22Rv1 (cell line): ENCODE measurements at regions not wholly inside any gene's neighbourhood (a gene's known extent, or its start where the extent isn't known, plus 50 kb on each side); places are given as distances from the start of the nearest gene placed in this dataset.

ENCODE experiments used
- ZFX ChIP-seq: fragments of 450-650 bp; IDR thresholded peaks from 2 replicates; pipeline ENCODE4 v1.6.1; 2017; ENCODE audit warnings: antibody characterized with exemption, borderline replicate concordance
- TF ChIP-seq, protein P1 (sequence below): fragments of 450-650 bp; IDR thresholded peaks from 2 replicates; pipeline ENCODE4 v1.5.1; 2017; ENCODE audit warnings: mild to moderate bottlenecking

DNA sequence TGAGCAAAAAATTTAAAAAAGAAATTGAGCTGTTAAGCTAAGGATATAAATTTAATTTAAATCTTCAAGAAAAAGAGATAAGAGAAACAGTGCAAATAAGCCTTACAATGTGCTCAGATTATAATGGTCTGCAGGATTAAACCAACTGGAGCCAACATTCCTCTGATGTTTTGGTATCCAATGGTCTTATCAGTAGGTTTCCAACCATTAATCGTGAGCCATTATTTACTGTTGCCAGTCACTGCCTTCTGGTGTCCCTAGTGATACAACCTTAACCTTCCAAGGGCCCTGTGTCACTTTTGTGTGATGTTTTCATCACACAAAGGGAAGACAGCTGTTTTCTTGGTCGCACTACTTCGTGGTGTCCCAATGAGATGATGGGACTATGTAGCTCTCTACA is 134.5 kb upstream of the CTAGE1 start:
- TF ChIP-seq, protein P1, sequence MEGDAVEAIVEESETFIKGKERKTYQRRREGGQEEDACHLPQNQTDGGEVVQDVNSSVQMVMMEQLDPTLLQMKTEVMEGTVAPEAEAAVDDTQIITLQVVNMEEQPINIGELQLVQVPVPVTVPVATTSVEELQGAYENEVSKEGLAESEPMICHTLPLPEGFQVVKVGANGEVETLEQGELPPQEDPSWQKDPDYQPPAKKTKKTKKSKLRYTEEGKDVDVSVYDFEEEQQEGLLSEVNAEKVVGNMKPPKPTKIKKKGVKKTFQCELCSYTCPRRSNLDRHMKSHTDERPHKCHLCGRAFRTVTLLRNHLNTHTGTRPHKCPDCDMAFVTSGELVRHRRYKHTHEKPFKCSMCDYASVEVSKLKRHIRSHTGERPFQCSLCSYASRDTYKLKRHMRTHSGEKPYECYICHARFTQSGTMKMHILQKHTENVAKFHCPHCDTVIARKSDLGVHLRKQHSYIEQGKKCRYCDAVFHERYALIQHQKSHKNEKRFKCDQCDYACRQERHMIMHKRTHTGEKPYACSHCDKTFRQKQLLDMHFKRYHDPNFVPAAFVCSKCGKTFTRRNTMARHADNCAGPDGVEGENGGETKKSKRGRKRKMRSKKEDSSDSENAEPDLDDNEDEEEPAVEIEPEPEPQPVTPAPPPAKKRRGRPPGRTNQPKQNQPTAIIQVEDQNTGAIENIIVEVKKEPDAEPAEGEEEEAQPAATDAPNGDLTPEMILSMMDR, result no peak
- no peak for TF ChIP-seq ZFX
